GM12878 (cell line): ENCODE measurements at regions not wholly inside any gene's neighbourhood (a gene's known extent, or its start where the extent isn't known, plus 50 kb on each side); places are given as distances from the start of the nearest gene placed in this dataset.

ENCODE experiments used
- ATAC-seq: fragments of 200-7000 bp; cut with Tn5 transposase; 3 replicates; pipeline ENCODE4 v1.9.1; 2020; ENCODE audit warnings: mild to moderate bottlenecking, moderate library complexity
- BruUV-seq: library from RNA; stranded (reverse); fragments of 400-500 nt; replicated peaks from 2 replicates; lab custom pipeline; 2021; lab: Mats Ljungman, UMichigan
- CTCF ChIA-PET: fragments of 300-600 bp; sonication (Branson Sonifier 250); formaldehyde crosslinking; extraction: SDS; loops from one replicate; lab custom pipeline; 2021; ENCODE audit warnings: inconsistent platforms; lab: Yijun Ruan, JAX
- POLR2A ChIA-PET: fragments of 350-600 bp; formaldehyde crosslinking; extraction: SDS; loops from one replicate; lab custom pipeline; 2021; ENCODE audit warnings: inconsistent platforms; lab: Charles Lee
- RAD21 ChIA-PET: fragments of 300-600 bp; sonication (Branson Sonifier 250); formaldehyde crosslinking; loops from one replicate; lab custom pipeline; 2023; ENCODE audit warnings: antibody characterized with exemption; ENCODE audit not compliant: unreplicated experiment; lab: Charles Lee
- SMC1A ChIA-PET: fragments of 300-600 bp; sonication (Branson Sonifier 250); formaldehyde crosslinking; loops from one replicate; lab custom pipeline; 2023; ENCODE audit not compliant: unreplicated experiment, uncharacterized antibody; lab: Charles Lee
- DNase-seq: peaks from one replicate; pipeline ENCODE4 v3.0.0-alpha.2; 2011; ENCODE audit warnings: low read depth, low spot score
- FAIRE-seq: peaks from 3 replicates; lab custom pipeline; 2011; peaks lifted over from hg19 to GRCh38; lab: Jason Lieb, UNC
- H2AFZ ChIP-seq: 2 replicates; pipeline ENCODE4 v1.6.0; 2011; ENCODE audit warnings: low read depth, low read length, control low read depth; ENCODE audit not compliant: control insufficient read depth
- H3K27ac ChIP-seq: 2 replicates; pipeline ENCODE4 v1.5.1; 2011; ENCODE audit warnings: control low read depth; ENCODE audit not compliant: control insufficient read depth, insufficient read depth
- H3K27me3 ChIP-seq, 2 experiments: replicated peaks in 1 of 2; 2 replicates each; pipeline versions ENCODE4 v1.6.0 to v1.6.1; 2011; ENCODE audit warnings: low read length in 1 of 2; ENCODE audit not compliant: control insufficient read depth in 2 of 2, insufficient read depth in 2 of 2
- H3K36me3 ChIP-seq, 2 experiments: 2 replicates each; pipeline ENCODE4 v1.5.1; 2011; ENCODE audit warnings: low read length in 1 of 2; ENCODE audit not compliant: control insufficient read depth in 2 of 2, insufficient read depth in 2 of 2
- H3K4me1 ChIP-seq: 2 replicates; pipeline ENCODE4 v1.6.1; 2011; ENCODE audit warnings: mild to moderate bottlenecking, low read length, moderate library complexity, mixed read lengths; ENCODE audit not compliant: control insufficient read depth, insufficient read depth
- H3K4me2 ChIP-seq: 2 replicates; pipeline ENCODE4 v1.6.0; 2011; ENCODE audit warnings: control low read depth; ENCODE audit not compliant: control insufficient read depth, insufficient read depth
- H3K4me3 ChIP-seq: fragments of 200-600 bp; sonication (generic); 2 replicates; pipeline ENCODE4 v1.5.1; 2016
- H3K79me2 ChIP-seq: 2 replicates; pipeline ENCODE4 v1.6.0; 2011; ENCODE audit warnings: low read length; ENCODE audit not compliant: control insufficient read depth, insufficient read depth
- H3K9ac ChIP-seq: 2 replicates; pipeline ENCODE4 v1.8.0; 2011; ENCODE audit warnings: low read length, control low read depth, mixed read lengths; ENCODE audit not compliant: control insufficient read depth, insufficient read depth
- H3K9me3 ChIP-seq: replicated peaks from 3 replicates; pipeline ENCODE4 v1.5.1; 2011; ENCODE audit warnings: mild to moderate bottlenecking, low read length; ENCODE audit not compliant: control insufficient read depth, insufficient read depth
- H4K20me1 ChIP-seq: 2 replicates; pipeline ENCODE4 v1.6.0; 2011; ENCODE audit not compliant: control insufficient read depth, insufficient read depth
- CHD2 ChIP-seq: IDR thresholded peaks from 2 replicates; pipeline ENCODE4 v1.6.1; 2011; ENCODE audit warnings: low read depth, low read length, improper control_type of control experiment, borderline replicate concordance
- HDAC2 ChIP-seq: fragments of 200-600 bp; sonication (generic); IDR thresholded peaks from 2 replicates; pipeline ENCODE4 v1.6.1; 2017
- KAT2A ChIP-seq: conservative IDR thresholded peaks from 2 replicates; pipeline ENCODE4 v1.6.1; 2011; ENCODE audit warnings: low read depth, low read length; ENCODE audit not compliant: control insufficient read depth
- PML ChIP-seq: IDR thresholded peaks from 2 replicates; pipeline ENCODE4 v1.6.1; 2012; ENCODE audit warnings: low read length, inconsistent platforms
- RCOR1 ChIP-seq: conservative IDR thresholded peaks from 2 replicates; pipeline ENCODE4 v1.6.1; 2012; ENCODE audit warnings: low read depth, low read length, improper control_type of control experiment
- TCF7 ChIP-seq: IDR thresholded peaks from 2 replicates; pipeline ENCODE4 v1.6.1; 2014; ENCODE audit warnings: antibody characterized with exemption, borderline replicate concordance
- USF1 ChIP-seq: IDR thresholded peaks from 2 replicates; pipeline ENCODE4 v1.6.1; 2011; ENCODE audit warnings: borderline replicate concordance, low read depth, mild to moderate bottlenecking, moderate library complexity, mixed read lengths, low read length; ENCODE audit not compliant: insufficient read depth; ENCODE audit errors: extremely low read length
- ZNF384 ChIP-seq: IDR thresholded peaks from 2 replicates; pipeline ENCODE4 v1.6.1; 2012; ENCODE audit warnings: low read depth, mild to moderate bottlenecking, low read length, improper control_type of control experiment, borderline replicate concordance
- WGBS: methylation state at CpG from one replicate; pipeline ENCODE4 v1.1.6; 2016; ENCODE audit warnings: low lambda C conversion rate; ENCODE audit not compliant: insufficient replicate concordance, insufficient coverage; ENCODE audit errors: missing lambda C conversion rate; 5-methylcytosine and 5-hydroxymethylcytosine counted together
- in situ Hi-C: fragments of 300-500 bp; cut with MboI; formaldehyde crosslinking; loops from 9 replicates; pipeline ENCODE4 v1.14.3; 2018; ENCODE audit warnings: mixed read lengths
- intact Hi-C: fragments of 100-400 bp; cut with micrococcal nuclease; formaldehyde crosslinking; loops from one replicate; pipeline ENCODE4 v1.14.2; 2022; ENCODE audit not compliant: unreplicated experiment
- TF ChIP-seq, protein P1 (sequence below): fragments of 450-650 bp; IDR thresholded peaks from 2 replicates; pipeline ENCODE4 v1.6.1; 2017; ENCODE audit warnings: borderline replicate concordance
- TF ChIP-seq, protein P2 (sequence below): fragments of 150-350 bp; IDR thresholded peaks from 2 replicates; pipeline ENCODE4 v1.6.1; 2014; ENCODE audit warnings: mild to moderate bottlenecking, low read depth, low read length

DNA sequence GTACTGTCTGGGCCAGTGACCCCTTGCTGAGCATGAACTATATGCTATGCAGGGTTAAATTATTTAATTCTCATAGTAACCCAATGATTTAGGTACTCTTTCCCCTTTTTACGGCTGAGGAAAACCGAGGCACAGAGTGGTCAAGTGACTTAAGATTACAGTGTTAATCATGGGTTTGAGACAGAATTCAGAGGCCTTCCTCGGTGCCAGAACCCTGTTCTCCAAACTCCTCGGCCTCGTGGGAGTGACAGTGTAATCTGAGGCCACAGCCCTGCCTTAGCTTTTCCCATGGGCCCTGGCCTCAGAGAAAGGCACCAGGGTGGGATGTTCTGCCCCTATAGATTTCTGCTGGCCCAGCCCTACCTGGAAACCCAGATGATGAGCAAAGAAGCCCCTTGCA lies 86.4 kb upstream of the ZNF648 start:
- Histone ChIP-seq H3K36me3 (no peaks in the 10 kb centered on the region), H3K9me3 (no peaks in the 10 kb centered on the region), H4K20me1 (no peaks in the 10 kb centered on the region), H3K4me2 (no peak overlapping the region), H3K4me3 (no peak overlapping the region), H3K27ac (no peak overlapping the region), H3K4me1 (peaks cover 9% of the 10 kb centered on the region), H3K9ac (no peak overlapping the region), H3K27me3 (no peaks in the 10 kb centered on the region), H2AFZ (no peak overlapping the region), H3K79me2 (no peaks in the 10 kb centered on the region)
- CTCF ChIA-PET, result interaction anchor here (0.8 to 14.5 kb wide), 6 partner anchors 18 to 635 kb away, joined by 3 to 418 read pairs (median 4); partner anchors contain the start of genes GLUL and TEDDM1
- ATAC-seq (no peak), DNase-seq (no peak), FAIRE-seq (no peak)
- in situ Hi-C loops (loop anchor here (10.0 kb wide), 1 partner anchor 637 kb away; the partner anchor contains the start of gene NPL), intact Hi-C loops (no loop called here)
- RAD21 ChIA-PET, result interaction anchor here (0.9 to 11.1 kb wide), 5 partner anchors 13 to 280 kb away, joined by 3 to 282 read pairs (median 3); partner anchors contain the start of gene GLUL
- POLR2A ChIA-PET, result no interaction called here
- no TSS peak for BruUV-seq
- no peak for TF ChIP-seq PML
- TF ChIP-seq, protein P1, sequence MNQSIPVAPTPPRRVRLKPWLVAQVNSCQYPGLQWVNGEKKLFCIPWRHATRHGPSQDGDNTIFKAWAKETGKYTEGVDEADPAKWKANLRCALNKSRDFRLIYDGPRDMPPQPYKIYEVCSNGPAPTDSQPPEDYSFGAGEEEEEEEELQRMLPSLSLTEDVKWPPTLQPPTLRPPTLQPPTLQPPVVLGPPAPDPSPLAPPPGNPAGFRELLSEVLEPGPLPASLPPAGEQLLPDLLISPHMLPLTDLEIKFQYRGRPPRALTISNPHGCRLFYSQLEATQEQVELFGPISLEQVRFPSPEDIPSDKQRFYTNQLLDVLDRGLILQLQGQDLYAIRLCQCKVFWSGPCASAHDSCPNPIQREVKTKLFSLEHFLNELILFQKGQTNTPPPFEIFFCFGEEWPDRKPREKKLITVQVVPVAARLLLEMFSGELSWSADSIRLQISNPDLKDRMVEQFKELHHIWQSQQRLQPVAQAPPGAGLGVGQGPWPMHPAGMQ, result no peak
- no peak for TF ChIP-seq HDAC2
- TF ChIP-seq, protein P2, sequence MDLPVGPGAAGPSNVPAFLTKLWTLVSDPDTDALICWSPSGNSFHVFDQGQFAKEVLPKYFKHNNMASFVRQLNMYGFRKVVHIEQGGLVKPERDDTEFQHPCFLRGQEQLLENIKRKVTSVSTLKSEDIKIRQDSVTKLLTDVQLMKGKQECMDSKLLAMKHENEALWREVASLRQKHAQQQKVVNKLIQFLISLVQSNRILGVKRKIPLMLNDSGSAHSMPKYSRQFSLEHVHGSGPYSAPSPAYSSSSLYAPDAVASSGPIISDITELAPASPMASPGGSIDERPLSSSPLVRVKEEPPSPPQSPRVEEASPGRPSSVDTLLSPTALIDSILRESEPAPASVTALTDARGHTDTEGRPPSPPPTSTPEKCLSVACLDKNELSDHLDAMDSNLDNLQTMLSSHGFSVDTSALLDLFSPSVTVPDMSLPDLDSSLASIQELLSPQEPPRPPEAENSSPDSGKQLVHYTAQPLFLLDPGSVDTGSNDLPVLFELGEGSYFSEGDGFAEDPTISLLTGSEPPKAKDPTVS, result no peak
- TF ChIP-seq CHD2, result no peak
- TF ChIP-seq RCOR1, result no peak
- TF ChIP-seq USF1, result no peak
- no peak for TF ChIP-seq ZNF384
- no peak for TF ChIP-seq KAT2A
- no peak for TF ChIP-seq TCF7
- 63% methylated on average over 5 of the region's 5 CpGs for WGBS
- SMC1A ChIA-PET, result interaction anchor here (0.9 to 10.0 kb wide), 13 partner anchors 23 to 448 kb away, joined by 3 to 303 read pairs (median 4); partner anchors contain the start of genes GLUL and TEDDM1
